ENCODE measurements at regions not wholly inside any gene's neighbourhood (a gene's known extent, or its start where the extent isn't known, plus 50 kb on each side); places are given as distances from the start of the nearest gene placed in this dataset.
A peak's percentile ranks its signal among the peaks of the same experiment; 100 is the strongest.
"Not testable (repeated sequence)": the region's sequence is repeated elsewhere in the genome, so short reads cannot be mapped to it uniquely, and the experiment has no call there.

GRCh38 chr1:10867914-10868598 is 71.6 kb upstream of the CASZ1 start:
- peak; percentile 39 for DNase-seq

- DNase-seq, result no peak
These were observed 72.1 kb upstream of the CASZ1 start for GRCh38 chr1:10868599-10868965.

- no peak for DNase-seq
These were observed 73.5 kb upstream of the CASZ1 start for GRCh38 chr1:10869933-10870332.

GRCh38 chr1:10870493-10871096 is 74.1 kb upstream of the CASZ1 start:
- no peak for DNase-seq

GRCh38 chr1:10873189-10873588 is 76.7 kb upstream of the CASZ1 start:
- DNase-seq, result no peak

GRCh38 chr1:10874351-10874750 is 77.9 kb upstream of the CASZ1 start:
- no peak for DNase-seq

GRCh38 chr1:10877894-10878293 is 81.4 kb upstream of the CASZ1 start:
- DNase-seq, result peak; percentile 93

- DNase-seq, result no peak
These were observed 82.0 kb upstream of the CASZ1 start for GRCh38 chr1:10878469-10878868.

- no peak for DNase-seq
These were observed 83.6 kb upstream of the CASZ1 start for GRCh38 chr1:10880063-10880462.

- DNase-seq, result peak; percentile 10
These were observed 84.6 kb upstream of the CASZ1 start for GRCh38 chr1:10881046-10881445.

GRCh38 chr1:10882069-10882468 is 85.6 kb upstream of the CASZ1 start:
- DNase-seq, result no peak

- not testable (repeated sequence) for DNase-seq
These were observed 90.6 kb upstream of the CASZ1 start for GRCh38 chr1:10887032-10887431.

GRCh38 chr1:10888291-10888690 is 91.8 kb upstream of the CASZ1 start:
- DNase-seq, result no peak

GRCh38 chr1:10888791-10889649 is 92.6 kb upstream of the CASZ1 start:
- no peak for DNase-seq

- DNase-seq, result no peak
These were observed 93.4 kb upstream of the CASZ1 start for GRCh38 chr1:10889650-10890353.

GRCh38 chr1:10890491-10891071 is 94.1 kb upstream of the CASZ1 start:
- no peak for DNase-seq

- no peak for DNase-seq
These were observed 94.6 kb upstream of the CASZ1 start for GRCh38 chr1:10891091-10891490.

- DNase-seq, result no peak
These were observed 96.0 kb upstream of the CASZ1 start for GRCh38 chr1:10892138-10893065.

GRCh38 chr1:10895621-10896020 is 99.2 kb upstream of the CASZ1 start:
- DNase-seq, result no peak

- no peak for DNase-seq
These were observed 100.2 kb upstream of the CASZ1 start for GRCh38 chr1:10896673-10897072.

GRCh38 chr1:10897321-10897980 is 101.0 kb upstream of the CASZ1 start:
- no peak for DNase-seq
